Breast epithelium (tissue), 3 donors: ENCODE measurements at regions not wholly inside any gene's neighbourhood (a gene's known extent, or its start where the extent isn't known, plus 50 kb on each side); places are given as distances from the start of the nearest gene placed in this dataset.

Experiments
- POLR2A ChIP-seq: fragments of 450-650 bp; IDR thresholded peaks from one replicate; pipeline ENCODE4 v1.6.1; 2016; ENCODE audit warnings: antibody characterized with exemption, mild to moderate bottlenecking, moderate library complexity
- TF ChIP-seq, protein P1 (sequence below), 3 donors: fragments of 450-650 bp; IDR thresholded peaks; one replicate each; pipeline ENCODE4 v1.5.1; 2016 to 2017; ENCODE audit warnings: antibody characterized with exemption in 3 of 3, mild to moderate bottlenecking in 3 of 3, moderate library complexity in 3 of 3

DNA sequence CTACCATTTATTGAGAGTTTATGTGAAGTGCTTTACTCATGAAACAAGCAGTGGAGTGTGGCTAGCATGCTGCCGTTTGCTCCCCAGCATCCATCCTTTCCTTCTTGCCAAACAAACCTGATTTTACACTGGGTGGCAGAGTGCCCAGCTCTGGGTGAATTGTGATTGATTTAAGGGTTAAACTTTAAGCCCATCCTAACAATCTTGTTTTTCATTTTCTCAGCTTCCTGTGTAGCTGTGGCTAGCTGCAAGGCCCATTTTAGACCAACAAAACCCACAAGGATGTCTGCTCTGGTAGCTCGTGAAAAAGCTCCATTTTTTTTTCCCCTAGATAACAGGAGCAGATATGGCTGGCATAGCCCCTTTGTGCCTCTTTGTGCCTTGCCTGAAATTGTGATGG is 77.7 kb upstream of the KCNG1 start:
- TF ChIP-seq, protein P1, sequence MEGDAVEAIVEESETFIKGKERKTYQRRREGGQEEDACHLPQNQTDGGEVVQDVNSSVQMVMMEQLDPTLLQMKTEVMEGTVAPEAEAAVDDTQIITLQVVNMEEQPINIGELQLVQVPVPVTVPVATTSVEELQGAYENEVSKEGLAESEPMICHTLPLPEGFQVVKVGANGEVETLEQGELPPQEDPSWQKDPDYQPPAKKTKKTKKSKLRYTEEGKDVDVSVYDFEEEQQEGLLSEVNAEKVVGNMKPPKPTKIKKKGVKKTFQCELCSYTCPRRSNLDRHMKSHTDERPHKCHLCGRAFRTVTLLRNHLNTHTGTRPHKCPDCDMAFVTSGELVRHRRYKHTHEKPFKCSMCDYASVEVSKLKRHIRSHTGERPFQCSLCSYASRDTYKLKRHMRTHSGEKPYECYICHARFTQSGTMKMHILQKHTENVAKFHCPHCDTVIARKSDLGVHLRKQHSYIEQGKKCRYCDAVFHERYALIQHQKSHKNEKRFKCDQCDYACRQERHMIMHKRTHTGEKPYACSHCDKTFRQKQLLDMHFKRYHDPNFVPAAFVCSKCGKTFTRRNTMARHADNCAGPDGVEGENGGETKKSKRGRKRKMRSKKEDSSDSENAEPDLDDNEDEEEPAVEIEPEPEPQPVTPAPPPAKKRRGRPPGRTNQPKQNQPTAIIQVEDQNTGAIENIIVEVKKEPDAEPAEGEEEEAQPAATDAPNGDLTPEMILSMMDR (IDR thresholded peaks at IDR 0.05): no peak
- TF ChIP-seq POLR2A: no peak
